ENCODE measurements at regions not wholly inside any gene's neighbourhood (a gene's known extent, or its start where the extent isn't known, plus 50 kb on each side); places are given as distances from the start of the nearest gene placed in this dataset.
A peak's percentile ranks its signal among the peaks of the same experiment; 100 is the strongest.

DNA sequence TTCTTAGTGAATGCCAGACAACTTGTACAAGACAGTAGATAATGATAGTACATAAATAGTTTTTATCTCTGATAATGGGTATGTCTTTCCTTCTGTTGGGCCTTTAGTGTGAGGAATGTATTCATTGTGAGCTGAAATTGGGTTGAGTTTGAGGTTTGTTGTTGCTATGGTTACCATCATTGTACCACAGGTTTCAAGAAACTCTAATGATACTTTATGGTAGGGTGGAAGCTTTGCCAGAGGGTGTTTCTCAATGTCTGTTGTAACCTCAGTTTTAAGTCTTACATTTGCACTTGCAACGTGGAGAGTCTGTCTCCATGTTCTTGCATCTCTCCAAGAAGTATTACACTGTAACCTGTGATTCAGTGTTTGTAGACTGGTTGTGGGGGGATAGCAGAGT is 1550.1 kb downstream of the MAT2B start:
- TF ChIP-seq, protein P1, sequence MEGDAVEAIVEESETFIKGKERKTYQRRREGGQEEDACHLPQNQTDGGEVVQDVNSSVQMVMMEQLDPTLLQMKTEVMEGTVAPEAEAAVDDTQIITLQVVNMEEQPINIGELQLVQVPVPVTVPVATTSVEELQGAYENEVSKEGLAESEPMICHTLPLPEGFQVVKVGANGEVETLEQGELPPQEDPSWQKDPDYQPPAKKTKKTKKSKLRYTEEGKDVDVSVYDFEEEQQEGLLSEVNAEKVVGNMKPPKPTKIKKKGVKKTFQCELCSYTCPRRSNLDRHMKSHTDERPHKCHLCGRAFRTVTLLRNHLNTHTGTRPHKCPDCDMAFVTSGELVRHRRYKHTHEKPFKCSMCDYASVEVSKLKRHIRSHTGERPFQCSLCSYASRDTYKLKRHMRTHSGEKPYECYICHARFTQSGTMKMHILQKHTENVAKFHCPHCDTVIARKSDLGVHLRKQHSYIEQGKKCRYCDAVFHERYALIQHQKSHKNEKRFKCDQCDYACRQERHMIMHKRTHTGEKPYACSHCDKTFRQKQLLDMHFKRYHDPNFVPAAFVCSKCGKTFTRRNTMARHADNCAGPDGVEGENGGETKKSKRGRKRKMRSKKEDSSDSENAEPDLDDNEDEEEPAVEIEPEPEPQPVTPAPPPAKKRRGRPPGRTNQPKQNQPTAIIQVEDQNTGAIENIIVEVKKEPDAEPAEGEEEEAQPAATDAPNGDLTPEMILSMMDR (IDR thresholded peaks at IDR 0.05; ENCODE audit: insufficient read depth, low read depth, low read length, missing control alignments), result no peak
- no peak for DNase-seq (ENCODE audit: low read depth)
- H3K4me3 ChIP-seq (ENCODE audit: low read length), result no peak overlapping the region

DNA sequence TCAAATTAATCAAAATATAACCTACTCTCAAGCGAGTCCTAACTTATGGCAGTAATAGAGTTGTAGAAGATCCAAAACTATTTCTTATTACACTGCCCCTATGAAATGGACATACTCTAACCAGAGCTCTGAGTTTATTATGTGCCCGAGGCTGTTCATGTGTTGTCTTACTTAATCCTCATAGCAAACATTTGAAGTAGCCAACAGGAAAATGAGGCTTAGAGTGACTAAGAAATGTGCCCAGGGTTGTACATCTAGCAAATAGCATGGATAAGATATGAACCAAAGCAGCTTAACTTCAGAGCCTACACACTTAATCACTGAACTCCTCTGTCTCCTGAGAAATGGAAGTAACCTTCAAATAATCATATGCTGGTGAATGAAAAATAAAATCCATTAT is 1551.7 kb downstream of the MAT2B start:
- TF ChIP-seq, protein P1 (IDR thresholded peaks at IDR 0.05; ENCODE audit: insufficient read depth, low read depth, low read length, missing control alignments), result no peak
- DNase-seq (ENCODE audit: low read depth), result peak; percentile 24
- H3K4me3 ChIP-seq (ENCODE audit: low read length), result no peak overlapping the region

DNA sequence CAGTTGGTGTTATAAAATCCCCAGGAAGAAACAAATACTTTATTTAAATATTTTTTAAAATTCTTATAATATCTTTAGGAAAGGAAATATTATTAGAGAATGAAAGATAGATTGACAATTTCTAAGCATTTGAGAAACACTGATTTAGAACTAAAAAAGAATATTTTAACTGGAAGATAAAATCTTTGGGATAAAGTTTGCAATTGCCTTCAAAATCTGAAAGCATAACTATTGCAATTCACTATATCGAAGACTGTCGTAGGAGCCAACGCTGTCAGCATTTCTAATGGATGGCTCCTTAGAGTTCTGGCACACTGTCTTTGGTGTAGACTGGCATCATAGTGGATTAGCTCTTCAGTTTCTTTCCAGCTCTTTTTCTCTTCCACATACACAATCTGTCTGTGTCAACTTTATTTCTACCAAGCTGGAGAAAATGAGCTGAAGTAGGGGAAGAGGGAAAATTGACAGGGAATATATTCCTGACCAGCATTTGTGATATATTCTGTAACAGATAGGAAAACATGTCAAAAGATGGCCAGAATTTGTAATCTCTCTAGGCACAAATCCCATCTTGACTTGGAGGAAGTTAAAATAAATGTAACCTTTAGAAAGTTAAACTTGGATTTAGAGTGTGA is 1561.4 kb downstream of the MAT2B start:
- H3K4me3 ChIP-seq (ENCODE audit: low read length), result no peak overlapping the region
- TF ChIP-seq, protein P1 (IDR thresholded peaks at IDR 0.05; ENCODE audit: insufficient read depth, low read depth, low read length, missing control alignments), result no peak
- no peak for DNase-seq (ENCODE audit: low read depth)

DNA sequence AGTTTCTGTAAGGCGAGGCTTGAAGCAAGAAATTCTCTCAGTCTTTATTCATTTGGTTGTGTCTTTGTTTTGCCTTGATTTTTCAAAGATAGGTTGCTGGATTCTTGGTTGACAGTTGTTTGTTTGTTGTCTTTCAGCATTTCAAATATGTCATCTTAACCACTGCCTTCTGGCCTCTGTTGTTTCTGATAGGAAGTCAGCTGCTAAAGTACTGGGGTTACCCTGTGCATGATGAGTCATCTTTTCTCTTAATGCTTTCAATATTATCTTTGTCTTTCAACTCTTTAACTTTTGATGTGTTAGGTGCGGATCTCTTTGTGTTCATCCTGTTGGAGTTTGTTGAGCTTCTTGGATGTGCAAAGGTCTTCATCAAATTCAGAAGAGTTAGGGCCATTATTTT is 1571.3 kb downstream of the MAT2B start:
- TF ChIP-seq, protein P1 (IDR thresholded peaks at IDR 0.05; ENCODE audit: insufficient read depth, low read depth, low read length, missing control alignments), result no peak
- H3K4me3 ChIP-seq (ENCODE audit: low read length), result no peak overlapping the region
- no peak for DNase-seq (ENCODE audit: low read depth)

DNA sequence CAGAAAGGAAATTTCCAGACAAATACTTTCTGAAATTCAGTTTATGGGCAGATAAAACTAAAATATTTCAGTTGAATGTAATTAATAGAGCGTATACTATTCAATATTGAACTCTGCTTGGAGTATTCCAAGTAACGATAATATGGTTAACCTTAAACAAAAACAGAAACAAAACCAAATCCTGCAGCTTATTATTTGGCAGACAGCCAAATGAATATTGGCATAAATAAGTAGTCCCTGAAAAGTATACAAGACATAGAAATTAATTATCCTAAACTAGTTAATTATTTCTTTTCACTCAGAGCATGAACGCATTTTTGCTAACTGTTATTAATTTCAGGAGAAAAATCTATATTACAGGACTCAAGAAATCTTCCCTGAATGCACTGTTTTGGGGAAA is 1574.0 kb downstream of the MAT2B start:
- TF ChIP-seq, protein P1 (IDR thresholded peaks at IDR 0.05; ENCODE audit: insufficient read depth, low read depth, low read length, missing control alignments), result no peak
- H3K4me3 ChIP-seq (ENCODE audit: low read length), result no peak overlapping the region
- DNase-seq (ENCODE audit: low read depth), result no peak

DNA sequence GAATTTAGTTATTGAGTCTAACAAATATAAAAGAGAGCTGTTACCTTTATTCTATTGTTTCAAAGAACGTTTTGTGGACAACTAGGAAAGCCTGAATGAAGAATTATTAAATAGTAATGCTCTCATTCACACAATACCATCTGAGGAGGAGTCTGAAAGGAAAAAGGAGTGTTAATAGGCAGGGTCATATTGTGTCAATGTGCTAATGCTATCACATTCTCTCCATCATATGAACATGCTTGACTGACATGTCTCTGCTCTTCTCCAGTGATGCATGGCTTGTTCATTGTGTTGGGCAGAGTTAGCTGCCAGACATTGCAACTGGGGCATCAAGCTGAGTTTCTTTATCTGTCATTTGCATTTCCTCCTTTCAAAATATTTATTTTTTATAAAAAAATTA is 1578.0 kb downstream of the MAT2B start:
- DNase-seq (ENCODE audit: low read depth), result no peak
- no peak overlapping the region for H3K4me3 ChIP-seq (ENCODE audit: low read length)
- TF ChIP-seq, protein P1 (IDR thresholded peaks at IDR 0.05; ENCODE audit: insufficient read depth, low read depth, low read length, missing control alignments), result no peak

DNA sequence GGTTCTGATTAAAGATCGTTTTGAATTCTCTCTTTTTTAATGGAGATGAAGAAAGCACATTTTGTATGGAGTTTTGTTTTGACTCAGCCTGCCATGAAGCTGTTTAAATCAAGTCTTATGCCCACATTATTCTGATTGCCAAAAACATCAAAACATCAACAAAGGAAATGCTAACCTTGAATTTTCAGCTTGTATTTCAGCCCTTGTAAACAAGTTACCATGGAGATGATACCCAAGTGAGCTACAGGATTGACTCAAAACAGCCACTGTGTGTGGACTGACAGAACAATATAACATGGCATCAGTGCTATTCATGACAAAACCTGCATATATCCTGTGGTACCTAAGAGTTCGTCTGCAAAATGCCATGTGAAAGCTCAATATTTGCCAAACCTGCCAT is 1581.0 kb downstream of the MAT2B start:
- DNase-seq (ENCODE audit: low read depth), result no peak
- H3K4me3 ChIP-seq (ENCODE audit: low read length), result no peak overlapping the region
- TF ChIP-seq, protein P1 (IDR thresholded peaks at IDR 0.05; ENCODE audit: insufficient read depth, low read depth, low read length, missing control alignments), result no peak
